HEK293 (cell line): ENCODE measurements at regions not wholly inside any gene's neighbourhood (a gene's known extent, or its start where the extent isn't known, plus 50 kb on each side); places are given as distances from the start of the nearest gene placed in this dataset.

ENCODE experiments used
- ZNF311 ChIP-seq: fragments of 450-650 bp; formaldehyde crosslinking; IDR thresholded peaks from 2 replicates; pipeline ENCODE4 v1.5.1; 2017; ENCODE audit warnings: missing biosample characterization, missing genetic modification characterization, borderline replicate concordance
- ZNF473 ChIP-seq: fragments of 450-650 bp; formaldehyde crosslinking; IDR thresholded peaks from 2 replicates; pipeline ENCODE4 v1.5.1; 2017; ENCODE audit warnings: missing biosample characterization, missing genetic modification characterization
- TF ChIP-seq, protein P1 (sequence below): fragments of 450-650 bp; formaldehyde crosslinking; IDR thresholded peaks from 2 replicates; pipeline ENCODE4 v1.5.1; 2016; ENCODE audit warnings: missing biosample characterization, missing genetic modification characterization

DNA sequence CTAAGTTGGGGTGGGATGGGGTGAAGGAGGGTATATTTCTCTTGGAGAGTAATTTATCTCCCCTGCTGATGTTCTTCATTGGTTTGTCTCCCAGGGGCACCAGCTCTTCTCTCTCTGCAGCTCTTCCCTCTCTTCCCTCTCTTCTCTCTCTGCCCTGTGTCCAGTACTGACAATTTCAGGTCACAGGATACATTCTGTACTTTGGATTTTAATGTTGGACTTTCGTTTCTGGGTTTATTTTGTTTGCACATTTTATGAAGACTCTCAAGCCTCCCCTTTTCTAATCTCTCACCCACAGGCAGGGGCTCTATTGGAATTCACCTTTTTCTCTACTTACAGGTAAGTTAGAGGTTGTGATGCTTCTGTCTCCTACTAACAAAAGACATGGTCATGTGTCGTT is 165.5 kb downstream of the CPEB2 start:
- TF ChIP-seq ZNF311: no peak
- TF ChIP-seq, protein P1, sequence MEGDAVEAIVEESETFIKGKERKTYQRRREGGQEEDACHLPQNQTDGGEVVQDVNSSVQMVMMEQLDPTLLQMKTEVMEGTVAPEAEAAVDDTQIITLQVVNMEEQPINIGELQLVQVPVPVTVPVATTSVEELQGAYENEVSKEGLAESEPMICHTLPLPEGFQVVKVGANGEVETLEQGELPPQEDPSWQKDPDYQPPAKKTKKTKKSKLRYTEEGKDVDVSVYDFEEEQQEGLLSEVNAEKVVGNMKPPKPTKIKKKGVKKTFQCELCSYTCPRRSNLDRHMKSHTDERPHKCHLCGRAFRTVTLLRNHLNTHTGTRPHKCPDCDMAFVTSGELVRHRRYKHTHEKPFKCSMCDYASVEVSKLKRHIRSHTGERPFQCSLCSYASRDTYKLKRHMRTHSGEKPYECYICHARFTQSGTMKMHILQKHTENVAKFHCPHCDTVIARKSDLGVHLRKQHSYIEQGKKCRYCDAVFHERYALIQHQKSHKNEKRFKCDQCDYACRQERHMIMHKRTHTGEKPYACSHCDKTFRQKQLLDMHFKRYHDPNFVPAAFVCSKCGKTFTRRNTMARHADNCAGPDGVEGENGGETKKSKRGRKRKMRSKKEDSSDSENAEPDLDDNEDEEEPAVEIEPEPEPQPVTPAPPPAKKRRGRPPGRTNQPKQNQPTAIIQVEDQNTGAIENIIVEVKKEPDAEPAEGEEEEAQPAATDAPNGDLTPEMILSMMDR (tag by site-specific recombination): no peak
- TF ChIP-seq ZNF473 (tag by site-specific recombination): no peak
